ENCODE measurements at regions not wholly inside any gene's neighbourhood (a gene's known extent, or its start where the extent isn't known, plus 50 kb on each side); places are given as distances from the start of the nearest gene placed in this dataset.

DNA sequence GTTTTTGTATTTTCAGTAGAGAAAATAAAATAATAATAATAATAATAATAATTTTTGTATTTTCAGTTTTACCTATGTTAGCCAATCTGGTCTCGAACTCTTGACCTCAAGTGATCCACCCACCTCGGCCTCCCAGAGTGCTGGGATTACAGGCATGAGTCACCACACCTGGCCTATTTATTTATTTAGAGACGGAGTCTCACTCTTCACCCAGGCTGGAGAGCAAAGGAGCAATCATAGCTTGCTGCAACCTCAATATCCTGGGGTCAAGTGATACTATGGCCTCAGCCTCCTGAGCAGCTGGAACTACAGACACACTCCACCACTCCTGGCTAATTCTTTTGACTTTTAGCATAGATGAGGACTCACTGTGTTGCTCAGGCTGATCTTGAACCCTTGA lies 167.5 kb downstream of the TLE1 start (continued):
- no peak for TF ChIP-seq PHF5A (CRISPR knock-in tag; IDR thresholded peaks at IDR 0.05; ENCODE audit: low read depth, unreplicated experiment)
- no peak for TF ChIP-seq ZNF143 (CRISPR knock-in tag; IDR thresholded peaks at IDR 0.05)
- TF ChIP-seq, protein P1, sequence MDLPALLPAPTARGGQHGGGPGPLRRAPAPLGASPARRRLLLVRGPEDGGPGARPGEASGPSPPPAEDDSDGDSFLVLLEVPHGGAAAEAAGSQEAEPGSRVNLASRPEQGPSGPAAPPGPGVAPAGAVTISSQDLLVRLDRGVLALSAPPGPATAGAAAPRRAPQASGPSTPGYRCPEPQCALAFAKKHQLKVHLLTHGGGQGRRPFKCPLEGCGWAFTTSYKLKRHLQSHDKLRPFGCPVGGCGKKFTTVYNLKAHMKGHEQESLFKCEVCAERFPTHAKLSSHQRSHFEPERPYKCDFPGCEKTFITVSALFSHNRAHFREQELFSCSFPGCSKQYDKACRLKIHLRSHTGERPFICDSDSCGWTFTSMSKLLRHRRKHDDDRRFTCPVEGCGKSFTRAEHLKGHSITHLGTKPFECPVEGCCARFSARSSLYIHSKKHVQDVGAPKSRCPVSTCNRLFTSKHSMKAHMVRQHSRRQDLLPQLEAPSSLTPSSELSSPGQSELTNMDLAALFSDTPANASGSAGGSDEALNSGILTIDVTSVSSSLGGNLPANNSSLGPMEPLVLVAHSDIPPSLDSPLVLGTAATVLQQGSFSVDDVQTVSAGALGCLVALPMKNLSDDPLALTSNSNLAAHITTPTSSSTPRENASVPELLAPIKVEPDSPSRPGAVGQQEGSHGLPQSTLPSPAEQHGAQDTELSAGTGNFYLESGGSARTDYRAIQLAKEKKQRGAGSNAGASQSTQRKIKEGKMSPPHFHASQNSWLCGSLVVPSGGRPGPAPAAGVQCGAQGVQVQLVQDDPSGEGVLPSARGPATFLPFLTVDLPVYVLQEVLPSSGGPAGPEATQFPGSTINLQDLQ (CRISPR knock-in tag; IDR thresholded peaks at IDR 0.05), result no peak
- TF ChIP-seq GZF1 (CRISPR knock-in tag; IDR thresholded peaks at IDR 0.05), result no peak
- no peak for TF ChIP-seq PPARG (CRISPR knock-in tag; conservative IDR thresholded peaks at IDR 0.05)
- TF ChIP-seq, protein P2, sequence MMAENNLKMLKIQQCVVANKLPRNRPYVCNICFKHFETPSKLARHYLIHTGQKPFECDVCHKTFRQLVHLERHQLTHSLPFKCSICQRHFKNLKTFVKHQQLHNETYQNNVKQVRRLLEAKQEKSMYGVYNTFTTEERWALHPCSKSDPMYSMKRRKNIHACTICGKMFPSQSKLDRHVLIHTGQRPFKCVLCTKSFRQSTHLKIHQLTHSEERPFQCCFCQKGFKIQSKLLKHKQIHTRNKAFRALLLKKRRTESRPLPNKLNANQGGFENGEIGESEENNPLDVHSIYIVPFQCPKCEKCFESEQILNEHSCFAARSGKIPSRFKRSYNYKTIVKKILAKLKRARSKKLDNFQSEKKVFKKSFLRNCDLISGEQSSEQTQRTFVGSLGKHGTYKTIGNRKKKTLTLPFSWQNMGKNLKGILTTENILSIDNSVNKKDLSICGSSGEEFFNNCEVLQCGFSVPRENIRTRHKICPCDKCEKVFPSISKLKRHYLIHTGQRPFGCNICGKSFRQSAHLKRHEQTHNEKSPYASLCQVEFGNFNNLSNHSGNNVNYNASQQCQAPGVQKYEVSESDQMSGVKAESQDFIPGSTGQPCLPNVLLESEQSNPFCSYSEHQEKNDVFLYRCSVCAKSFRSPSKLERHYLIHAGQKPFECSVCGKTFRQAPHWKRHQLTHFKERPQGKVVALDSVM (CRISPR knock-in tag; IDR thresholded peaks at IDR 0.05), result no peak
- no peak for TF ChIP-seq KLF9 (CRISPR knock-in tag; IDR thresholded peaks at IDR 0.05; ENCODE audit: low read depth)
- no peak for TF ChIP-seq GTF3A (CRISPR knock-in tag; conservative IDR thresholded peaks at IDR 0.05)
- no peak for TF ChIP-seq ZNF552 (CRISPR knock-in tag; IDR thresholded peaks at IDR 0.05; ENCODE audit: borderline replicate concordance)
- no peak for TF ChIP-seq ZNF543 (CRISPR knock-in tag; IDR thresholded peaks at IDR 0.05)
- TF ChIP-seq RXRB (CRISPR knock-in tag; IDR thresholded peaks at IDR 0.05; ENCODE audit: borderline replicate concordance), result peak; percentile 43; the same call in 1 of the 2 replicates
- no peak for TF ChIP-seq TEAD2 (CRISPR knock-in tag; IDR thresholded peaks at IDR 0.05)
- TF ChIP-seq IKZF1 (IDR thresholded peaks at IDR 0.05), result no peak
- TF ChIP-seq HOXA9 (CRISPR knock-in tag; IDR thresholded peaks at IDR 0.05; ENCODE audit: borderline replicate concordance), result no peak
- TF ChIP-seq, protein P3, sequence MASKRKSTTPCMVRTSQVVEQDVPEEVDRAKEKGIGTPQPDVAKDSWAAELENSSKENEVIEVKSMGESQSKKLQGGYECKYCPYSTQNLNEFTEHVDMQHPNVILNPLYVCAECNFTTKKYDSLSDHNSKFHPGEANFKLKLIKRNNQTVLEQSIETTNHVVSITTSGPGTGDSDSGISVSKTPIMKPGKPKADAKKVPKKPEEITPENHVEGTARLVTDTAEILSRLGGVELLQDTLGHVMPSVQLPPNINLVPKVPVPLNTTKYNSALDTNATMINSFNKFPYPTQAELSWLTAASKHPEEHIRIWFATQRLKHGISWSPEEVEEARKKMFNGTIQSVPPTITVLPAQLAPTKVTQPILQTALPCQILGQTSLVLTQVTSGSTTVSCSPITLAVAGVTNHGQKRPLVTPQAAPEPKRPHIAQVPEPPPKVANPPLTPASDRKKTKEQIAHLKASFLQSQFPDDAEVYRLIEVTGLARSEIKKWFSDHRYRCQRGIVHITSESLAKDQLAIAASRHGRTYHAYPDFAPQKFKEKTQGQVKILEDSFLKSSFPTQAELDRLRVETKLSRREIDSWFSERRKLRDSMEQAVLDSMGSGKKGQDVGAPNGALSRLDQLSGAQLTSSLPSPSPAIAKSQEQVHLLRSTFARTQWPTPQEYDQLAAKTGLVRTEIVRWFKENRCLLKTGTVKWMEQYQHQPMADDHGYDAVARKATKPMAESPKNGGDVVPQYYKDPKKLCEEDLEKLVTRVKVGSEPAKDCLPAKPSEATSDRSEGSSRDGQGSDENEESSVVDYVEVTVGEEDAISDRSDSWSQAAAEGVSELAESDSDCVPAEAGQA (IDR thresholded peaks at IDR 0.05; ENCODE audit: low read depth), result no peak
- TF ChIP-seq, protein P3 (CRISPR knock-in tag; IDR thresholded peaks at IDR 0.05; ENCODE audit: borderline replicate concordance), result no peak
- TF ChIP-seq, protein P4, sequence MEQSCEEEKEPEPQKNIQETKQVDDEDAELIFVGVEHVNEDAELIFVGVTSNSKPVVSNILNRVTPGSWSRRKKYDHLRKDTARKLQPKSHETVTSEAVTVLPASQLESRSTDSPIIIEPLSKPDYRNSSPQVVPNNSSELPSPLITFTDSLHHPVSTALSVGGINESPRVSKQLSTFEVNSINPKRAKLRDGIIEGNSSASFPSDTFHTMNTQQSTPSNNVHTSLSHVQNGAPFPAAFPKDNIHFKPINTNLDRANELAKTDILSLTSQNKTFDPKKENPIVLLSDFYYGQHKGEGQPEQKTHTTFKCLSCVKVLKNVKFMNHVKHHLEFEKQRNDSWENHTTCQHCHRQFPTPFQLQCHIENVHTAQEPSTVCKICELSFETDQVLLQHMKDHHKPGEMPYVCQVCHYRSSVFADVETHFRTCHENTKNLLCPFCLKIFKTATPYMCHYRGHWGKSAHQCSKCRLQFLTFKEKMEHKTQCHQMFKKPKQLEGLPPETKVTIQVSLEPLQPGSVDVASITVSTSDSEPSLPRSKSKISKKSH (CRISPR knock-in tag; IDR thresholded peaks at IDR 0.05; ENCODE audit: borderline replicate concordance), result no peak
- TF ChIP-seq RFX1 (IDR thresholded peaks at IDR 0.05), result no peak
- 0 out of 2 replicates have a peak, but pooled peaks have one; percentile 14 for TF ChIP-seq NR2F6 (IDR thresholded peaks at IDR 0.05)
- TF ChIP-seq NR2F6 (CRISPR knock-in tag; IDR thresholded peaks at IDR 0.05), result 0 out of 2 replicates have a peak, but pooled peaks have one; percentile 27
- no peak for TF ChIP-seq MIER2 (CRISPR knock-in tag; IDR thresholded peaks at IDR 0.05)
- peak; percentile 32; the same call in 1 of the 2 replicates for TF ChIP-seq RXRA (CRISPR knock-in tag; IDR thresholded peaks at IDR 0.05)
